ENCODE measurements at regions not wholly inside any gene's neighbourhood (a gene's known extent, or its start where the extent isn't known, plus 50 kb on each side); places are given as distances from the start of the nearest gene placed in this dataset.

DNA sequence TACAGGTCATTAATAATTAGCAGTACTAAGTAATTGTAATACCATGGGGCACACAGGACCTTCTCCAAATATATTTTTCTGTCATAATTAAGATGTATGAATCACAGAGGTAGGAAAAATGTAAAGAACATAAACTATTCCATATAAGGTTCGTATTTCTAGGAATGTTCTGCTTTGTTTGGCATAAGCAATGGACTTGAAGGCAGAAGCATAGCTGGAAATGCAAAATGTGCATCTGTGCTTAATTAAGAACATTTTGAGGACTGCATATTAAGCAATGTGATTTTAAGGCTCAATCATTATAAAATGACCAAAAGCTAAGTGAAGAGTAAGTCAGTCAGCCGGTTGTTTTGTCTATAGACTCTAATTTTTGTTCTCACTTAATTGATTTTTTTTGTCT lies 123.2 kb downstream of the RBM43 start:
- Histone ChIP-seq H3K4me2 (no peak overlapping the region), H3K27me3 (ENCODE audit: insufficient read depth, low read depth) (no peaks in the 10 kb centered on the region), H3K27ac (no peak overlapping the region), H3K9me3 (ENCODE audit: insufficient read depth, low read depth) (no peaks in the 10 kb centered on the region), H4K20me1 (ENCODE audit: insufficient read depth) (no peaks in the 10 kb centered on the region), H2AFZ (no peak overlapping the region), H3F3A (ENCODE audit: insufficient read depth, low read depth) (no peaks in the 10 kb centered on the region), H3K36me3 (ENCODE audit: low read depth) (no peaks in the 10 kb centered on the region), H3K4me3 (no peak overlapping the region), H3K9me2 (ENCODE audit: insufficient read depth) (no peaks in the 10 kb centered on the region), H3K79me2 (ENCODE audit: low read depth) (no peaks in the 10 kb centered on the region), H3K4me1 (replicated peaks; ENCODE audit: insufficient read depth) (no peaks in the 10 kb centered on the region)
- TF ChIP-seq CTCF (conservative IDR thresholded peaks at IDR 0.05) (no peak), EZH2 (IDR thresholded peaks at IDR 0.05; ENCODE audit: low read depth) (no peak)
- CTCF ChIA-PET: no interaction called here
- POLR2A ChIA-PET (ENCODE audit: unreplicated experiment): no interaction called here
- intact Hi-C loops (cut with micrococcal nuclease; ENCODE audit: unreplicated experiment): no loop called here
- no TSS peak for BruUV-seq (replicated peaks)
- no peak for DNase-seq

DNA sequence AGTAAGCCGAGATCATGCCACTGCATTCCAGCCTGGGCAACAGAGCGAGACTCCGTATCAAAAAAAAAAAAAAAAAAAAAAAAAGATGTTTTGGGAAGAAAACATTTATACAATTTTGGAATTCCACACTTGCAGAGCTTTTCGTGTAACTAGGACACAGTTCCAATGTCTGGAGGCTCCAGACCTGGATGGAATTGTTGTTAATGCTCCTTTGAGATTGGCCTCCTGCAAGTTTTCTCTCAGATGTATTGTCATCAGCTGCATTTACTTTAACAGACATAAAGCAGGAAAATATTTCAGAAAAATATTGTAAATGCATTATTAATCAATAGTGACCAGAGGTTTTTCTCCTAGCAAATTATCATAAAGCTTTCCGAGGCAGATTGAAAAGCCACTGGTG lies 124.1 kb downstream of the RBM43 start:
- Histone ChIP-seq H3K9me2 (ENCODE audit: insufficient read depth) (no peaks in the 10 kb centered on the region), H3K4me1 (replicated peaks; ENCODE audit: insufficient read depth) (no peaks in the 10 kb centered on the region), H3K4me3 (no peak overlapping the region), H3K27ac (no peak overlapping the region), H3K79me2 (ENCODE audit: low read depth) (no peaks in the 10 kb centered on the region), H4K20me1 (ENCODE audit: insufficient read depth) (no peaks in the 10 kb centered on the region), H2AFZ (no peak overlapping the region), H3K9me3 (ENCODE audit: insufficient read depth, low read depth) (no peaks in the 10 kb centered on the region), H3K36me3 (ENCODE audit: low read depth) (no peaks in the 10 kb centered on the region), H3K4me2 (no peak overlapping the region), H3F3A (ENCODE audit: insufficient read depth, low read depth) (no peaks in the 10 kb centered on the region), H3K27me3 (ENCODE audit: insufficient read depth, low read depth) (no peaks in the 10 kb centered on the region)
- intact Hi-C loops (cut with micrococcal nuclease; ENCODE audit: unreplicated experiment): no loop called here
- ChIA-PET CTCF (no interaction called here), POLR2A (ENCODE audit: unreplicated experiment) (no interaction called here)
- DNase-seq: no peak
- BruUV-seq (replicated peaks): no TSS peak
- TF ChIP-seq CTCF (conservative IDR thresholded peaks at IDR 0.05) (no peak), EZH2 (IDR thresholded peaks at IDR 0.05; ENCODE audit: low read depth) (no peak)

DNA sequence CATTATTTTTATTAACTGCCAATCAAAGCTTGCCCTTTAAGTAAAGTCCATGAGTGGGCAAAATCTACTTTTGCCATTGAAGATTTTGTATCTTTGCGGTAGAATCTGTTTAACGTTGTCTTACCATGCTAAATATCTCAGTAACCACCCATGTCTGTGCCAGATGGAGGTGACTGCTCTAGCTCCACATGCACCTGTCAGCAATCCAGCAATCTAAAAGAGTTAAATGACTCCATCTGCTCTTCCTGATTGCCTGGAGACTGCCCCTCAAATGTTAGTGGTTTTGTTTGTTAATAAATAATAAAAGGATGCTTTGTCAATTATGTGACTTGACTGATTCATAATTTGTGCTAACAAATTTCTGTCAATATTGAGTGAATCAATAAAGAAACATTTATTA lies 141.7 kb downstream of the RBM43 start:
- H2AFZ ChIP-seq: no peak overlapping the region
- H3K9me2 ChIP-seq (ENCODE audit: insufficient read depth): no peaks in the 10 kb centered on the region
- ChIA-PET CTCF (no interaction called here), POLR2A (ENCODE audit: unreplicated experiment) (no interaction called here)
- no TSS peak for BruUV-seq (replicated peaks)
- H3K79me2 ChIP-seq (ENCODE audit: low read depth): no peaks in the 10 kb centered on the region
- H3K4me1 ChIP-seq (replicated peaks; ENCODE audit: insufficient read depth): no peaks in the 10 kb centered on the region
- TF ChIP-seq EZH2 (IDR thresholded peaks at IDR 0.05; ENCODE audit: low read depth) (no peak), CTCF (conservative IDR thresholded peaks at IDR 0.05) (no peak)
- no peaks in the 10 kb centered on the region for H3F3A ChIP-seq (ENCODE audit: insufficient read depth, low read depth)
- H3K27ac ChIP-seq: no peak overlapping the region
- no peaks in the 10 kb centered on the region for H4K20me1 ChIP-seq (ENCODE audit: insufficient read depth)
- no peaks in the 10 kb centered on the region for H3K27me3 ChIP-seq (ENCODE audit: insufficient read depth, low read depth)
- no peaks in the 10 kb centered on the region for H3K36me3 ChIP-seq (ENCODE audit: low read depth)
- no peak for DNase-seq
- no peak overlapping the region for H3K4me3 ChIP-seq
- no peak overlapping the region for H3K4me2 ChIP-seq
- H3K9me3 ChIP-seq (ENCODE audit: insufficient read depth, low read depth): no peaks in the 10 kb centered on the region
- intact Hi-C loops (cut with micrococcal nuclease; ENCODE audit: unreplicated experiment): no loop called here

All from PC-9 (cell line).